GM12878 (cell line): ENCODE measurements at regions not wholly inside any gene's neighbourhood (a gene's known extent, or its start where the extent isn't known, plus 50 kb on each side); places are given as distances from the start of the nearest gene placed in this dataset.

Source experiments
- BRCA1 ChIP-seq: IDR thresholded peaks from 2 replicates; pipeline ENCODE4 v1.6.1; 2011; ENCODE audit warnings: low read depth, low read length, improper control_type of control experiment
- CUX1 ChIP-seq: IDR thresholded peaks from 2 replicates; pipeline ENCODE4 v1.6.1; 2012; ENCODE audit warnings: improper control_type of control experiment, low read depth, low read length; ENCODE audit not compliant: insufficient replicate concordance
- ELK1 ChIP-seq: IDR thresholded peaks from 2 replicates; pipeline ENCODE4 v1.6.1; 2012; ENCODE audit warnings: low read depth, low read length, improper control_type of control experiment
- HDGF ChIP-seq: fragments of 450-650 bp; IDR thresholded peaks from 2 replicates; pipeline ENCODE4 v1.6.1; 2016; ENCODE audit warnings: antibody characterized with exemption
- MEF2B ChIP-seq: fragments of 450-650 bp; IDR thresholded peaks from 2 replicates; pipeline ENCODE4 v1.6.1; 2018; ENCODE audit warnings: mild to moderate bottlenecking, moderate library complexity; ENCODE audit not compliant: partially characterized antibody, poor library complexity, severe bottlenecking
- NR2F1 ChIP-seq: fragments of 450-650 bp; conservative IDR thresholded peaks from 2 replicates; pipeline ENCODE4 v1.6.1; 2017; ENCODE audit warnings: mild to moderate bottlenecking
- SREBF2 ChIP-seq: IDR thresholded peaks from 2 replicates; pipeline ENCODE4 v1.6.1; 2012; ENCODE audit warnings: mild to moderate bottlenecking, low read length
- TF ChIP-seq, protein P1 (sequence below): fragments of 150-350 bp; IDR thresholded peaks from 2 replicates; pipeline ENCODE4 v1.6.1; 2016; ENCODE audit warnings: low read depth, low read length
- TF ChIP-seq, protein P2 (sequence below): fragments of 450-650 bp; IDR thresholded peaks from 2 replicates; pipeline ENCODE4 v1.6.1; 2017; ENCODE audit warnings: mild to moderate bottlenecking, low read depth, inconsistent platforms; ENCODE audit not compliant: poor library complexity, severe bottlenecking

GRCh38 chr1:110756506-110756905 lies 81.8 kb upstream of the KCNA3 start (continued):
- TF ChIP-seq, protein P1, sequence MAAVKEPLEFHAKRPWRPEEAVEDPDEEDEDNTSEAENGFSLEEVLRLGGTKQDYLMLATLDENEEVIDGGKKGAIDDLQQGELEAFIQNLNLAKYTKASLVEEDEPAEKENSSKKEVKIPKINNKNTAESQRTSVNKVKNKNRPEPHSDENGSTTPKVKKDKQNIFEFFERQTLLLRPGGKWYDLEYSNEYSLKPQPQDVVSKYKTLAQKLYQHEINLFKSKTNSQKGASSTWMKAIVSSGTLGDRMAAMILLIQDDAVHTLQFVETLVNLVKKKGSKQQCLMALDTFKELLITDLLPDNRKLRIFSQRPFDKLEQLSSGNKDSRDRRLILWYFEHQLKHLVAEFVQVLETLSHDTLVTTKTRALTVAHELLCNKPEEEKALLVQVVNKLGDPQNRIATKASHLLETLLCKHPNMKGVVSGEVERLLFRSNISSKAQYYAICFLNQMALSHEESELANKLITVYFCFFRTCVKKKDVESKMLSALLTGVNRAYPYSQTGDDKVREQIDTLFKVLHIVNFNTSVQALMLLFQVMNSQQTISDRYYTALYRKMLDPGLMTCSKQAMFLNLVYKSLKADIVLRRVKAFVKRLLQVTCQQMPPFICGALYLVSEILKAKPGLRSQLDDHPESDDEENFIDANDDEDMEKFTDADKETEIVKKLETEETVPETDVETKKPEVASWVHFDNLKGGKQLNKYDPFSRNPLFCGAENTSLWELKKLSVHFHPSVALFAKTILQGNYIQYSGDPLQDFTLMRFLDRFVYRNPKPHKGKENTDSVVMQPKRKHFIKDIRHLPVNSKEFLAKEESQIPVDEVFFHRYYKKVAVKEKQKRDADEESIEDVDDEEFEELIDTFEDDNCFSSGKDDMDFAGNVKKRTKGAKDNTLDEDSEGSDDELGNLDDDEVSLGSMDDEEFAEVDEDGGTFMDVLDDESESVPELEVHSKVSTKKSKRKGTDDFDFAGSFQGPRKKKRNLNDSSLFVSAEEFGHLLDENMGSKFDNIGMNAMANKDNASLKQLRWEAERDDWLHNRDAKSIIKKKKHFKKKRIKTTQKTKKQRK, result no peak
- TF ChIP-seq MEF2B (no peak), ELK1 (no peak), BRCA1 (no peak), SREBF2 (no peak), NR2F1 (no peak), CUX1 (no peak), HDGF (no peak)
- TF ChIP-seq, protein P2, sequence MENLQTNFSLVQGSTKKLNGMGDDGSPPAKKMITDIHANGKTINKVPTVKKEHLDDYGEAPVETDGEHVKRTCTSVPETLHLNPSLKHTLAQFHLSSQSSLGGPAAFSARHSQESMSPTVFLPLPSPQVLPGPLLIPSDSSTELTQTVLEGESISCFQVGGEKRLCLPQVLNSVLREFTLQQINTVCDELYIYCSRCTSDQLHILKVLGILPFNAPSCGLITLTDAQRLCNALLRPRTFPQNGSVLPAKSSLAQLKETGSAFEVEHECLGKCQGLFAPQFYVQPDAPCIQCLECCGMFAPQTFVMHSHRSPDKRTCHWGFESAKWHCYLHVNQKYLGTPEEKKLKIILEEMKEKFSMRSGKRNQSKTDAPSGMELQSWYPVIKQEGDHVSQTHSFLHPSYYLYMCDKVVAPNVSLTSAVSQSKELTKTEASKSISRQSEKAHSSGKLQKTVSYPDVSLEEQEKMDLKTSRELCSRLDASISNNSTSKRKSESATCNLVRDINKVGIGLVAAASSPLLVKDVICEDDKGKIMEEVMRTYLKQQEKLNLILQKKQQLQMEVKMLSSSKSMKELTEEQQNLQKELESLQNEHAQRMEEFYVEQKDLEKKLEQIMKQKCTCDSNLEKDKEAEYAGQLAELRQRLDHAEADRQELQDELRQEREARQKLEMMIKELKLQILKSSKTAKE, result no peak
